ENCODE measurements at regions not wholly inside any gene's neighbourhood (a gene's known extent, or its start where the extent isn't known, plus 50 kb on each side); places are given as distances from the start of the nearest gene placed in this dataset.
"Not testable (repeated sequence)": the region's sequence is repeated elsewhere in the genome, so short reads cannot be mapped to it uniquely, and the experiment has no call there.

GRCh38 chr21:24552491-24552890 lies 1054.8 kb downstream of the MRPL39 start:
- DNase-seq (ENCODE audit: low read depth, low spot score) = no peak

- no peak for DNase-seq (ENCODE audit: low read depth, low spot score)
Measured at GRCh38 chr21:24545807-24546361, 1061.4 kb downstream of the MRPL39 start.

GRCh38 chr21:24514081-24514733 lies 1093.1 kb downstream of the MRPL39 start:
- DNase-seq (ENCODE audit: low read depth, low spot score) = peak; percentile 5

- DNase-seq (ENCODE audit: low read depth, low spot score) = no peak
Measured at GRCh38 chr21:24509131-24509530, 1098.2 kb downstream of the MRPL39 start.

GRCh38 chr21:24486973-24487372 lies 1120.3 kb downstream of the MRPL39 start:
- no peak for DNase-seq (ENCODE audit: low read depth, low spot score)

GRCh38 chr21:24483361-24483760 lies 1123.9 kb downstream of the MRPL39 start:
- DNase-seq (ENCODE audit: low read depth, low spot score) = not testable (repeated sequence)

GRCh38 chr21:24470852-24471251 lies 1136.4 kb downstream of the MRPL39 start:
- no peak for DNase-seq (ENCODE audit: low read depth, low spot score)

- peak; percentile 51 for DNase-seq (ENCODE audit: low read depth, low spot score)
Measured at GRCh38 chr21:24456358-24456757, 1150.9 kb downstream of the MRPL39 start.

GRCh38 chr21:24450119-24450518 lies 1157.2 kb downstream of the MRPL39 start:
- DNase-seq (ENCODE audit: low read depth, low spot score) = no peak

GRCh38 chr21:24445517-24445916 lies 1161.8 kb downstream of the MRPL39 start:
- DNase-seq (ENCODE audit: low read depth, low spot score) = no peak

GRCh38 chr21:24444736-24445135 lies 1162.5 kb downstream of the MRPL39 start:
- DNase-seq (ENCODE audit: low read depth, low spot score) = no peak

GRCh38 chr21:24436236-24436635 lies 1171.0 kb downstream of the MRPL39 start:
- no peak for DNase-seq (ENCODE audit: low read depth, low spot score)

GRCh38 chr21:24428591-24429199 lies 1178.6 kb downstream of the MRPL39 start:
- no peak for DNase-seq (ENCODE audit: low read depth, low spot score)

- no peak for DNase-seq (ENCODE audit: low read depth, low spot score)
Measured at GRCh38 chr21:24424776-24425175, 1182.5 kb downstream of the MRPL39 start.

- no peak for DNase-seq (ENCODE audit: low read depth, low spot score)
Measured at GRCh38 chr21:24423546-24423945, 1183.7 kb downstream of the MRPL39 start.

GRCh38 chr21:24420689-24421088 lies 1186.6 kb downstream of the MRPL39 start:
- no peak for DNase-seq (ENCODE audit: low read depth, low spot score)

- not testable (repeated sequence) for DNase-seq (ENCODE audit: low read depth, low spot score)
Measured at GRCh38 chr21:24419641-24420040, 1187.6 kb downstream of the MRPL39 start.

GRCh38 chr21:24418671-24419070 lies 1188.6 kb downstream of the MRPL39 start:
- DNase-seq (ENCODE audit: low read depth, low spot score) = no peak

- DNase-seq (ENCODE audit: low read depth, low spot score) = no peak
Measured at GRCh38 chr21:24411429-24411828, 1195.9 kb downstream of the MRPL39 start.

- DNase-seq (ENCODE audit: low read depth, low spot score) = no peak
Measured at GRCh38 chr21:24403221-24403620, 1204.1 kb downstream of the MRPL39 start.

- peak; percentile 12 for DNase-seq (ENCODE audit: low read depth, low spot score)
Measured at GRCh38 chr21:24395320-24395923, 1211.9 kb downstream of the MRPL39 start.

GRCh38 chr21:24375201-24375600 lies 1232.1 kb downstream of the MRPL39 start:
- no peak for DNase-seq (ENCODE audit: low read depth, low spot score)

- DNase-seq (ENCODE audit: low read depth, low spot score) = no peak
Measured at GRCh38 chr21:24372506-24372905, 1234.8 kb downstream of the MRPL39 start.
